ENCODE measurements at regions not wholly inside any gene's neighbourhood (a gene's known extent, or its start where the extent isn't known, plus 50 kb on each side); places are given as distances from the start of the nearest gene placed in this dataset.

DNA sequence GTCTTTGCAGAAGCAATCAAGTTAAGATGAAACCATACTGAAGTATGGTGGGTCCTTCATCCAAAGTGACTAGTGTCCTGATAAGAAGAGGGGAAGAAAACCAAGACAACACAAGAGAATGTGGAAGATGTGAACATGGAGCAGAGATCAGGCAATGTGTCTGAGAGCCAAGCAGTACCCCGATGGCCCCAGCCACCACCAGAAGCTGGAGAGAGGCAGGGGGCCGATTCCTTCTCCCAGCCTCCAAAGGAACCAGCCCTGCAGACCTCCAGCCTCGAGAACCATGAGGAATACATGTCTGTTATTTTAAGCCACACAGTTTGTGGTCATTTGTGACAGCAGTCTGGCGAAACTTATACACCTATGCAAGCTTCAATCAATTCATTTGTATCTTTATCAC lies 93.2 kb downstream of the IRS2 start:
- TF ChIP-seq, protein P1, sequence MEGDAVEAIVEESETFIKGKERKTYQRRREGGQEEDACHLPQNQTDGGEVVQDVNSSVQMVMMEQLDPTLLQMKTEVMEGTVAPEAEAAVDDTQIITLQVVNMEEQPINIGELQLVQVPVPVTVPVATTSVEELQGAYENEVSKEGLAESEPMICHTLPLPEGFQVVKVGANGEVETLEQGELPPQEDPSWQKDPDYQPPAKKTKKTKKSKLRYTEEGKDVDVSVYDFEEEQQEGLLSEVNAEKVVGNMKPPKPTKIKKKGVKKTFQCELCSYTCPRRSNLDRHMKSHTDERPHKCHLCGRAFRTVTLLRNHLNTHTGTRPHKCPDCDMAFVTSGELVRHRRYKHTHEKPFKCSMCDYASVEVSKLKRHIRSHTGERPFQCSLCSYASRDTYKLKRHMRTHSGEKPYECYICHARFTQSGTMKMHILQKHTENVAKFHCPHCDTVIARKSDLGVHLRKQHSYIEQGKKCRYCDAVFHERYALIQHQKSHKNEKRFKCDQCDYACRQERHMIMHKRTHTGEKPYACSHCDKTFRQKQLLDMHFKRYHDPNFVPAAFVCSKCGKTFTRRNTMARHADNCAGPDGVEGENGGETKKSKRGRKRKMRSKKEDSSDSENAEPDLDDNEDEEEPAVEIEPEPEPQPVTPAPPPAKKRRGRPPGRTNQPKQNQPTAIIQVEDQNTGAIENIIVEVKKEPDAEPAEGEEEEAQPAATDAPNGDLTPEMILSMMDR (IDR thresholded peaks at IDR 0.05): no peak
- no peak for TF ChIP-seq POLR2A (IDR thresholded peaks at IDR 0.05)
